HG03095 (cell line): ENCODE measurements at regions not wholly inside any gene's neighbourhood (a gene's known extent, or its start where the extent isn't known, plus 50 kb on each side); places are given as distances from the start of the nearest gene placed in this dataset.

Source experiments
- ATAC-seq: cut with Tn5 transposase; IDR thresholded peaks from one replicate; pipeline ENCODE4 v1.9.1; 2021; ENCODE audit warnings: moderate library complexity; ENCODE audit not compliant: unreplicated experiment

- ATAC-seq, result no peak
Measured at GRCh38 chr1:163794551-163794950, 472.8 kb downstream of the NUF2 start.

GRCh38 chr1:163796394-163796821 is 474.7 kb downstream of the NUF2 start:
- no peak for ATAC-seq

- no peak for ATAC-seq
Measured at GRCh38 chr1:163797816-163798215, 476.1 kb downstream of the NUF2 start.

- no peak for ATAC-seq
Measured at GRCh38 chr1:163799190-163799805, 477.5 kb downstream of the NUF2 start.

- ATAC-seq, result no peak
Measured at GRCh38 chr1:163807331-163808049, 485.7 kb downstream of the NUF2 start.

- no peak for ATAC-seq
Measured at GRCh38 chr1:163813251-163813650, 491.5 kb downstream of the NUF2 start.

- ATAC-seq, result no peak
Measured at GRCh38 chr1:163820226-163820625, 498.5 kb downstream of the NUF2 start.

- no peak for ATAC-seq
Measured at GRCh38 chr1:163820766-163821165, 499.0 kb downstream of the NUF2 start.

GRCh38 chr1:163821679-163822078 is 499.9 kb downstream of the NUF2 start:
- no peak for ATAC-seq

GRCh38 chr1:163823017-163823416 is 501.3 kb downstream of the NUF2 start:
- no peak for ATAC-seq

GRCh38 chr1:163824006-163824405 is 502.3 kb downstream of the NUF2 start:
- ATAC-seq, result no peak

GRCh38 chr1:163824490-163824889 is 502.7 kb downstream of the NUF2 start:
- ATAC-seq, result no peak

GRCh38 chr1:163826500-163826899 is 504.7 kb downstream of the NUF2 start:
- ATAC-seq, result no peak

- no peak for ATAC-seq
Measured at GRCh38 chr1:163834778-163835177, 513.0 kb downstream of the NUF2 start.

- ATAC-seq, result no peak
Measured at GRCh38 chr1:163836481-163836880, 514.7 kb downstream of the NUF2 start.

GRCh38 chr1:163837206-163837605 is 515.5 kb downstream of the NUF2 start:
- no peak for ATAC-seq

GRCh38 chr1:163842571-163842970 is 520.8 kb downstream of the NUF2 start:
- ATAC-seq, result no peak

- ATAC-seq, result no peak
Measured at GRCh38 chr1:163844459-163844858, 522.7 kb downstream of the NUF2 start.

GRCh38 chr1:163845279-163845678 is 523.5 kb downstream of the NUF2 start:
- ATAC-seq, result no peak

GRCh38 chr1:163863731-163864130 is 542.0 kb downstream of the NUF2 start:
- ATAC-seq, result no peak

GRCh38 chr1:163864207-163864606 is 542.5 kb downstream of the NUF2 start:
- ATAC-seq, result no peak

GRCh38 chr1:163866564-163866963 is 544.8 kb downstream of the NUF2 start:
- no peak for ATAC-seq

- ATAC-seq, result no peak
Measured at GRCh38 chr1:163870666-163871065, 548.9 kb downstream of the NUF2 start.
